IPS-NIHi11 (cell line): ENCODE measurements at regions not wholly inside any gene's neighbourhood (a gene's known extent, or its start where the extent isn't known, plus 50 kb on each side); places are given as distances from the start of the nearest gene placed in this dataset.
"Not testable (repeated sequence)": the region's sequence is repeated elsewhere in the genome, so short reads cannot be mapped to it uniquely, and the experiment has no call there.

ENCODE experiments used
- DNase-seq: peaks from one replicate; pipeline ENCODE4 v3.0.0; 2012; ENCODE audit warnings: mixed read lengths, low spot score

- no peak for DNase-seq
Measured at GRCh38 chr10:7069706-7070105, 341.1 kb downstream of the SFMBT2 start.

GRCh38 chr10:7056216-7056615 lies 354.6 kb downstream of the SFMBT2 start:
- no peak for DNase-seq

- DNase-seq, result peak; percentile 59
Measured at GRCh38 chr10:7054915-7055314, 355.9 kb downstream of the SFMBT2 start.

GRCh38 chr10:7053195-7053594 lies 357.6 kb downstream of the SFMBT2 start:
- DNase-seq, result peak; percentile 20

GRCh38 chr10:7050024-7050423 lies 360.8 kb downstream of the SFMBT2 start:
- not testable (repeated sequence) for DNase-seq

GRCh38 chr10:7048061-7048460 lies 362.8 kb downstream of the SFMBT2 start:
- no peak for DNase-seq

- no peak for DNase-seq
Measured at GRCh38 chr10:7046615-7047014, 364.2 kb downstream of the SFMBT2 start.

GRCh38 chr10:7045891-7046599 lies 364.8 kb downstream of the SFMBT2 start:
- no peak for DNase-seq

GRCh38 chr10:7043055-7043653 lies 367.7 kb downstream of the SFMBT2 start:
- DNase-seq, result no peak

- DNase-seq, result no peak
Measured at GRCh38 chr10:7042419-7043054, 368.3 kb downstream of the SFMBT2 start.

GRCh38 chr10:7042000-7042399 lies 368.8 kb downstream of the SFMBT2 start:
- no peak for DNase-seq

GRCh38 chr10:7040681-7041080 lies 370.2 kb downstream of the SFMBT2 start:
- no peak for DNase-seq

- DNase-seq, result no peak
Measured at GRCh38 chr10:7039859-7040258, 371.0 kb downstream of the SFMBT2 start.

GRCh38 chr10:7038416-7038815 lies 372.4 kb downstream of the SFMBT2 start:
- DNase-seq, result no peak

GRCh38 chr10:7037434-7037833 lies 373.4 kb downstream of the SFMBT2 start:
- DNase-seq, result not testable (repeated sequence)

- no peak for DNase-seq
Measured at GRCh38 chr10:7036951-7037350, 373.9 kb downstream of the SFMBT2 start.

- DNase-seq, result no peak
Measured at GRCh38 chr10:7035126-7035761, 375.6 kb downstream of the SFMBT2 start.

GRCh38 chr10:7033031-7033430 lies 377.8 kb downstream of the SFMBT2 start:
- DNase-seq, result no peak

- no peak for DNase-seq
Measured at GRCh38 chr10:7030134-7030855, 380.5 kb downstream of the SFMBT2 start.

GRCh38 chr10:7029672-7030071 lies 381.2 kb downstream of the SFMBT2 start:
- no peak for DNase-seq

- no peak for DNase-seq
Measured at GRCh38 chr10:7028809-7029166, 382.0 kb downstream of the SFMBT2 start.
